ENCODE measurements at regions not wholly inside any gene's neighbourhood (a gene's known extent, or its start where the extent isn't known, plus 50 kb on each side); places are given as distances from the start of the nearest gene placed in this dataset.

GRCh38 chr22:48895831-48896765 lies 931.6 kb downstream of the BRD1 start:
- Histone ChIP-seq H3K36me3 (ENCODE audit: insufficient read depth, low read length) (no peaks in the 10 kb centered on the region), H3K9me3 (ENCODE audit: low read length) (no peaks in the 10 kb centered on the region), H3K4me3 (ENCODE audit: low read length) (no peak overlapping the region), H3K27ac (ENCODE audit: low read depth, low read length) (no peak overlapping the region), H3K4me1 (ENCODE audit: insufficient read depth, low read length) (no peaks in the 10 kb centered on the region), H3K27me3 (ENCODE audit: insufficient read depth, low read length, poor library complexity, severe bottlenecking) (no peaks in the 10 kb centered on the region)
- no peak overlapping the region for H3K27ac Mint-ChIP-seq
- H3K9me3 Mint-ChIP-seq, result no peaks in the 10 kb centered on the region
- H3K4me3 Mint-ChIP-seq, result no peak overlapping the region
- ChIA-PET POLR2A (no interaction called here), CTCF (no interaction called here)
- H3K36me3 Mint-ChIP-seq, result no peaks in the 10 kb centered on the region
- no peaks in the 10 kb centered on the region for H3K4me1 Mint-ChIP-seq
- H3K27me3 Mint-ChIP-seq, result peaks cover under 1 to 4% of the 10 kb centered on the region in 2 donors
- no peak for DNase-seq

- H3K36me3 ChIP-seq (ENCODE audit: insufficient read depth, low read length), result no peaks in the 10 kb centered on the region
- H3K27ac ChIP-seq (ENCODE audit: low read depth, low read length), result no peak overlapping the region
- no peaks in the 10 kb centered on the region for H3K36me3 Mint-ChIP-seq
- no peaks in the 10 kb centered on the region for H3K4me1 ChIP-seq (ENCODE audit: insufficient read depth, low read length)
- no peaks in the 10 kb centered on the region for H3K9me3 Mint-ChIP-seq
- H3K27me3 Mint-ChIP-seq, result peaks cover 3 to 4% of the 10 kb centered on the region in 2 donors
- H3K27ac Mint-ChIP-seq, result no peak overlapping the region
- ChIA-PET CTCF (no interaction called here), POLR2A (no interaction called here)
- H3K4me3 ChIP-seq (ENCODE audit: low read length), result no peak overlapping the region
- no peak overlapping the region for H3K4me3 Mint-ChIP-seq
- H3K27me3 ChIP-seq (ENCODE audit: insufficient read depth, low read length, poor library complexity, severe bottlenecking), result no peaks in the 10 kb centered on the region
- DNase-seq, result no peak
- no peaks in the 10 kb centered on the region for H3K4me1 Mint-ChIP-seq
- no peaks in the 10 kb centered on the region for H3K9me3 ChIP-seq (ENCODE audit: low read length)
These were observed 932.3 kb downstream of the BRD1 start for GRCh38 chr22:48895336-48895735.

DNA sequence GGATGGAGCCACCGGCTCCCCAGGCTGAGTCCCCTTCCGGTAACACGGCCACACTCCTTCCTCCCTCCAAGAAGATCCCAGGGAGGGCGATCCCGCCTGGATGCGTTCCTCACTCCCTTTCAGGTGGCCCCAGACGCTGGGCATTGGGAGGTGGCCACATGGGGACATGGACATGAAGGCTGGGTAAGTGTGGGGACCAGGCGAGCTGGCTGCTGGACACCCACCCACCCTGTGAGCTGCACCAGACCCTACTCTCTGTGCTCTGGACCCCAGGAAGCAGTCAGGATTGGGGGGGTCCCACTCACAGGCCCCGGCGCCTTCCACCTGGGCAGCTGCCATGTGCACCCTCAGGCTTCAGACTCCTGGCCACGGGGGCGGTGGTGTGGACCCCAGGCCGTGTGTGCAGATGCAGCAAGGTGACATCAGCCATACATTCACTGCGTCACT lies 932.8 kb downstream of the BRD1 start:
- Mint-ChIP-seq H3K27ac (no peak overlapping the region), H3K27me3 (peaks cover 3 to 4% of the 10 kb centered on the region in 2 donors), H3K4me1 (no peaks in the 10 kb centered on the region), H3K4me3 (no peak overlapping the region), H3K36me3 (no peaks in the 10 kb centered on the region), H3K9me3 (no peaks in the 10 kb centered on the region)
- Histone ChIP-seq H3K27me3 (ENCODE audit: insufficient read depth, low read length, poor library complexity, severe bottlenecking) (no peaks in the 10 kb centered on the region), H3K4me3 (ENCODE audit: low read length) (no peak overlapping the region), H3K9me3 (ENCODE audit: low read length) (no peaks in the 10 kb centered on the region), H3K4me1 (ENCODE audit: insufficient read depth, low read length) (no peaks in the 10 kb centered on the region), H3K36me3 (ENCODE audit: insufficient read depth, low read length) (no peaks in the 10 kb centered on the region), H3K27ac (ENCODE audit: low read depth, low read length) (no peak overlapping the region)
- ChIA-PET POLR2A (no interaction called here), CTCF (no interaction called here)
- no peak for DNase-seq

DNA sequence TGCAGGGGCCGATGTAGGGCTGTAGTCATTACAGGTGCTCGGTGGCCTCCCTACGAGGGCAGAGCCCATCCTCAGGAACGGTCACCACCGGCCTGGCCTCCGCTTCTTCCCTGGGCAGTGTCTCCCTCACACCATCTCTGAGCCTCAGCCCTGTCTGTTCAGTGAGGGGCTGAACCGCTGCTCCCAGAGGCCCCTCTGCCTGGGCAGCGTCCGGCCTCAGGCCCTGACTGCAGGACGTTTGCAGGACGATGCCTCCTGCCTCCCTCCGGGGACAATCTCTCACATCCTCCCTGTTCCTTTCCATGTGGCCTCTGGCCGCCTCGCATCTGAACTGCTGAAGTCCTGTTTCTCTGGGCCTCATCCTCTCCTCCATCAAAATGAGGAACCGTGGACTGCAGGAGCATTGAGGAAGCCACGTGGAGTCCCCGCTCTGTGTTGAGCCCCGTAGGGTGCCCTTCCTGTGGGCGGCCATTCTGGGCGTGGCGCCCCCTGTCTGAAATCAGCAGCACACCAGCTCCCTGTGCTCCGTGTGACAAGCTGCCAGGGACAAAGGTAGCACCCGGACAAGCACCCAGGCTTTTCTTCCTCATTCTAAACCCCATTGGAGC lies 933.5 kb downstream of the BRD1 start:
- Histone ChIP-seq H3K36me3 (ENCODE audit: insufficient read depth, low read length) (no peaks in the 10 kb centered on the region), H3K4me1 (ENCODE audit: insufficient read depth, low read length) (no peaks in the 10 kb centered on the region), H3K4me3 (ENCODE audit: low read length) (no peak overlapping the region), H3K9me3 (ENCODE audit: low read length) (no peaks in the 10 kb centered on the region), H3K27ac (ENCODE audit: low read depth, low read length) (no peak overlapping the region), H3K27me3 (ENCODE audit: insufficient read depth, low read length, poor library complexity, severe bottlenecking) (no peaks in the 10 kb centered on the region)
- H3K27me3 Mint-ChIP-seq, result peaks cover 3 to 5% of the 10 kb centered on the region in 2 donors
- H3K4me3 Mint-ChIP-seq, result no peak overlapping the region
- CTCF ChIA-PET, result no interaction called here
- no peak overlapping the region for H3K27ac Mint-ChIP-seq
- no peak for DNase-seq
- H3K9me3 Mint-ChIP-seq, result no peaks in the 10 kb centered on the region
- no peaks in the 10 kb centered on the region for H3K4me1 Mint-ChIP-seq
- POLR2A ChIA-PET, result no interaction called here
- no peaks in the 10 kb centered on the region for H3K36me3 Mint-ChIP-seq

- H3K9me3 Mint-ChIP-seq, result no peaks in the 10 kb centered on the region
- Histone ChIP-seq H3K27ac (ENCODE audit: low read depth, low read length) (no peak overlapping the region), H3K27me3 (ENCODE audit: insufficient read depth, low read length, poor library complexity, severe bottlenecking) (no peaks in the 10 kb centered on the region), H3K9me3 (ENCODE audit: low read length) (no peaks in the 10 kb centered on the region), H3K4me3 (ENCODE audit: low read length) (no peak overlapping the region), H3K4me1 (ENCODE audit: insufficient read depth, low read length) (no peaks in the 10 kb centered on the region), H3K36me3 (ENCODE audit: insufficient read depth, low read length) (no peaks in the 10 kb centered on the region)
- ChIA-PET POLR2A (no interaction called here), CTCF (no interaction called here)
- peaks cover 3 to 5% of the 10 kb centered on the region in 2 donors for H3K27me3 Mint-ChIP-seq
- no peaks in the 10 kb centered on the region for H3K4me1 Mint-ChIP-seq
- H3K27ac Mint-ChIP-seq, result no peak overlapping the region
- H3K4me3 Mint-ChIP-seq, result no peak overlapping the region
- DNase-seq, result no peak
- H3K36me3 Mint-ChIP-seq, result no peaks in the 10 kb centered on the region
These were observed 934.2 kb downstream of the BRD1 start for GRCh38 chr22:48893288-48894063.

DNA sequence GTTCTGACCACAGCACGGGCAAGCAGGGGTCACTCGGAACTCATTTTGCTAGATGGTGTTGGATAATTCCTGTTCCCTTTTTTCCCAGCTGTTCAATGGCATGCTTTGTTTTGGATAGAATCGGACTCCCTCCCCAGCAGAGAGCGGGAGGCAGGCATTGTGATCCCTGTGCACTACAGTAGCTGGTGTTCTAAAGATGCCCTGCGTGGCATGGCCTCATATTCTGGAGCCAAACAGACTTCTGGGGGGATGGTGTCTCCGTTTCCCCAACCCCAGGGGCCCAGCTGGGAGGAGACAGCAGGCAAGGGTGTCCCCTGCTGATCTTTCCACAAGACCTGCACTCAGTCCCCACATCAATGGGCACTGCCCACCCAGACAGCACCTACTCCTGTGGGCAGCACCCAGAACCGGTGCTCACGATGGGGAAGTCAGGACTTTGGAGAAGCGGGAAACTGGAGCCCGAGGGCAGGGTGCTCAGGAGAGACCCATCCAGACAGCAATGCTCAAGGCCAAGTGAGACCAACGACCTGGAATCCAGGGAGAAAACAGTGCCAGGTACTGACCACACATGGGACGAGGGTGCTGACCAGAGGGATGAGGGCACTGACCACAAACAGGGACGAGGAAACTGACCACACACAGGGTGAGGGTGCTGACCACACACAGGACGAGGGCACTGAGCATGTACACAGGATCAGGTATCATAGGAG lies 934.9 kb downstream of the BRD1 start:
- no peak overlapping the region for H3K4me3 Mint-ChIP-seq

GRCh38 chr22:48891688-48892577 lies 935.7 kb downstream of the BRD1 start:
- Histone ChIP-seq H3K9me3 (ENCODE audit: low read length) (no peaks in the 10 kb centered on the region), H3K4me1 (ENCODE audit: insufficient read depth, low read length) (no peaks in the 10 kb centered on the region), H3K36me3 (ENCODE audit: insufficient read depth, low read length) (no peaks in the 10 kb centered on the region), H3K27me3 (ENCODE audit: insufficient read depth, low read length, poor library complexity, severe bottlenecking) (no peaks in the 10 kb centered on the region), H3K4me3 (ENCODE audit: low read length) (no peak overlapping the region), H3K27ac (ENCODE audit: low read depth, low read length) (no peak overlapping the region)
- Mint-ChIP-seq H3K9me3 (no peaks in the 10 kb centered on the region), H3K4me1 (no peaks in the 10 kb centered on the region), H3K27me3 (peaks cover 3 to 5% of the 10 kb centered on the region in 2 donors), H3K27ac (peak overlapping the region in 1 of 8 donors; percentile 66), H3K36me3 (no peaks in the 10 kb centered on the region), H3K4me3 (no peak overlapping the region)
- CTCF ChIA-PET, result no interaction called here
- POLR2A ChIA-PET, result no interaction called here
- DNase-seq, result peak in 1 of 5 donors; percentile 29

More for the DNA sequence above, 934.9 kb downstream of the BRD1 start:
- H3K4me1 ChIP-seq (ENCODE audit: insufficient read depth, low read length), result no peaks in the 10 kb centered on the region
- Mint-ChIP-seq H3K4me1 (no peaks in the 10 kb centered on the region), H3K27ac (peak overlapping the region in 1 of 8 donors; percentile 66), H3K27me3 (peaks cover 3 to 5% of the 10 kb centered on the region in 2 donors), H3K9me3 (no peaks in the 10 kb centered on the region), H3K36me3 (no peaks in the 10 kb centered on the region)
- no peak overlapping the region for H3K27ac ChIP-seq (ENCODE audit: low read depth, low read length)
- H3K4me3 ChIP-seq (ENCODE audit: low read length), result no peak overlapping the region
- H3K36me3 ChIP-seq (ENCODE audit: insufficient read depth, low read length), result no peaks in the 10 kb centered on the region
- ChIA-PET CTCF (no interaction called here), POLR2A (no interaction called here)
- H3K27me3 ChIP-seq (ENCODE audit: insufficient read depth, low read length, poor library complexity, severe bottlenecking), result no peaks in the 10 kb centered on the region
- peak in 1 of 5 donors; percentile 36 for DNase-seq
- no peaks in the 10 kb centered on the region for H3K9me3 ChIP-seq (ENCODE audit: low read length)

Data from CD8-positive, alpha-beta memory T cell (primary cell).